Neural progenitor cell (in vitro differentiated cells): ENCODE measurements at regions not wholly inside any gene's neighbourhood (a gene's known extent, or its start where the extent isn't known, plus 50 kb on each side); places are given as distances from the start of the nearest gene placed in this dataset.

Experiments used
- DNase-seq: peaks from one replicate; pipeline ENCODE4 v3.0.0-alpha.2; 2016; ENCODE audit warnings: low spot score
- H2AFZ ChIP-seq: fragments of 200-600 bp; sonication (generic); replicated peaks from 2 replicates; pipeline ENCODE4 v1.6.1; 2016; ENCODE audit warnings: antibody characterized with exemption
- H3F3A ChIP-seq: fragments of 200-600 bp; sonication (generic); 2 replicates; pipeline ENCODE4 v1.6.1; 2016; ENCODE audit warnings: antibody characterized with exemption, low read depth
- H3K27ac ChIP-seq: fragments of 200-600 bp; sonication (generic); 2 replicates; pipeline ENCODE4 v1.5.1; 2016; ENCODE audit warnings: mild to moderate bottlenecking
- H3K27me3 ChIP-seq: fragments of 200-600 bp; sonication (generic); 2 replicates; pipeline ENCODE4 v1.6.1; 2016; ENCODE audit warnings: mild to moderate bottlenecking, moderate library complexity
- H3K36me3 ChIP-seq: fragments of 200-600 bp; sonication (generic); 2 replicates; pipeline ENCODE4 v1.5.1; 2016
- H3K4me1 ChIP-seq: fragments of 200-600 bp; sonication (generic); 2 replicates; pipeline ENCODE4 v1.6.1; 2016; ENCODE audit warnings: mixed run types
- H3K4me2 ChIP-seq: fragments of 200-600 bp; sonication (generic); 2 replicates; pipeline ENCODE4 v1.6.1; 2016
- H3K4me3 ChIP-seq: fragments of 200-600 bp; sonication (generic); 2 replicates; pipeline ENCODE4 v1.5.1; 2016
- H3K79me2 ChIP-seq: fragments of 200-600 bp; sonication (generic); 2 replicates; pipeline ENCODE4 v1.6.1; 2016; ENCODE audit warnings: low read depth
- H3K9ac ChIP-seq: fragments of 200-600 bp; sonication (generic); 2 replicates; pipeline ENCODE4 v1.6.1; 2016
- H3K9me3 ChIP-seq: fragments of 200-600 bp; sonication (generic); 2 replicates; pipeline ENCODE4 v1.5.1; 2016; ENCODE audit warnings: low read depth
- H4K20me1 ChIP-seq: fragments of 200-600 bp; sonication (generic); 2 replicates; pipeline ENCODE4 v1.6.1; 2016; ENCODE audit warnings: low read depth
- H3K27ac Mint-ChIP-seq: 3 replicates; pipeline ENCODE4 v1.8.0; 2021; ENCODE audit warnings: mixed read lengths
- H3K27me3 Mint-ChIP-seq: 2 replicates; pipeline ENCODE4 v1.8.0; 2022; ENCODE audit warnings: low read depth, mild to moderate bottlenecking, inconsistent platforms, moderate library complexity, mixed read lengths; ENCODE audit not compliant: insufficient read depth
- H3K36me3 Mint-ChIP-seq: 3 replicates; pipeline ENCODE4 v1.8.0; 2021; ENCODE audit warnings: mixed read lengths
- H3K4me1 Mint-ChIP-seq: 3 replicates; pipeline ENCODE4 v1.8.0; 2021; ENCODE audit warnings: mixed read lengths
- H3K4me3 Mint-ChIP-seq: 3 replicates; pipeline ENCODE4 v1.8.0; 2021; ENCODE audit warnings: mild to moderate bottlenecking, moderate library complexity, mixed read lengths
- H3K9me3 Mint-ChIP-seq: 3 replicates; pipeline ENCODE4 v1.8.0; 2020; ENCODE audit warnings: mixed read lengths
- CTCF ChIP-seq: fragments of 200-600 bp; sonication (generic); IDR thresholded peaks from 2 replicates; pipeline ENCODE4 v1.5.1; 2017; ENCODE audit warnings: antibody characterized with exemption, mild to moderate bottlenecking
- EZH2 ChIP-seq: fragments of 200-600 bp; sonication (generic); IDR thresholded peaks from 2 replicates; pipeline ENCODE4 v1.6.1; 2017; ENCODE audit warnings: antibody characterized with exemption, mild to moderate bottlenecking, moderate library complexity
- EZH2phosphoT487 ChIP-seq: fragments of 200-600 bp; sonication (generic); IDR thresholded peaks from 2 replicates; pipeline ENCODE4 v1.6.1; 2017; ENCODE audit warnings: antibody characterized with exemption

DNA sequence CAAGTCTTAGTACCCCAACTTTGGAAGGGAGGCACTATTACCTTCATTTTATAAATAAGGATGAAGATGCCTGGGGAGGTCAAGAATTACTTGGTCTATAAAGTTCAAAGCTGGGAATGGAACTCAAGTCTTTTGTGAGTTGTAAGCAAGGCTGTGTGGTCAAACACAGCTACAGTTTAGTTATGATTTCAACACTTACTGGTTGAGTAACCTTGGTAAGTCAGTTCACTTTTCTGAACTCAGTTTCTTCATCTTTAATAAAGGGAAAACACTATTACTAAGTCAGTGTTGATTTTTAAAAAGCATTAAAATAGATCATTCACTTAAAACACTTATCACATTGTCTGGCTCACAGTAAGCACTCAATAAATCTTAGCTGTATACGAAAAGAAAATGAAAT lies 200.4 kb upstream of the ADAMTS9 start:
- H3K9me3 ChIP-seq = no peaks in the 10 kb centered on the region
- H3K27ac ChIP-seq = no peak overlapping the region
- no peaks in the 10 kb centered on the region for H3K79me2 ChIP-seq
- Mint-ChIP-seq H3K27me3 (no peaks in the 10 kb centered on the region), H3K4me1 (peaks cover 4% of the 10 kb centered on the region), H3K36me3 (peaks cover 6% of the 10 kb centered on the region), H3K4me3 (no peak overlapping the region), H3K9me3 (peaks cover 4% of the 10 kb centered on the region), H3K27ac (no peak overlapping the region)
- H2AFZ ChIP-seq = no peak overlapping the region
- no peak for DNase-seq
- no peak overlapping the region for H3K9ac ChIP-seq
- H3K36me3 ChIP-seq = no peaks in the 10 kb centered on the region
- no peaks in the 10 kb centered on the region for H4K20me1 ChIP-seq
- H3F3A ChIP-seq = no peaks in the 10 kb centered on the region
- no peaks in the 10 kb centered on the region for H3K27me3 ChIP-seq
- TF ChIP-seq EZH2phosphoT487 = no peak
- no peak for TF ChIP-seq EZH2
- TF ChIP-seq CTCF = no peak
- H3K4me3 ChIP-seq = no peak overlapping the region
- no peaks in the 10 kb centered on the region for H3K4me1 ChIP-seq
- no peak overlapping the region for H3K4me2 ChIP-seq

DNA sequence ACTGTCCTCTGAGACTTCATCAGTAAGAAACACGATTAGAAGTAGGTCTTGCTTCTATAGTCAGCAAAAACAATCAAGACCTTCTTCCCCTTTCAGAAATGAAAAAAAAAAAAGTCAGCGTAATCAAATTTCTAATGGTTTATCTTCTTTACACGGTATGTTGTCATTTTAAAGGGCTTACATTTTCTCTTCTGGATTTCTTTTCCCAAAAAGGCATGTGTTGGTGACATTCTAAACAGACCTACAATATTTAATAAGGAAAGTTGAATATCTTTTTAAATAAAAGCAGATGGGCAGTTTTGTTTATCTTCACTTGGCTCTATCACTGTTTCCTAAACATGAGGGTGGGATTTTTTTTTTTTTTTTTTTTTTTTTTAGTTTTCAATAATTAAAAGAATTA lies 197.3 kb upstream of the ADAMTS9 start:
- peaks cover 10% of the 10 kb centered on the region for H3K36me3 Mint-ChIP-seq

GRCh38 chr3:64884536-64884935 lies 196.7 kb upstream of the ADAMTS9 start:
- Histone ChIP-seq H3K27me3 (no peaks in the 10 kb centered on the region), H3K4me1 (no peaks in the 10 kb centered on the region), H3K27ac (no peak overlapping the region), H2AFZ (no peak overlapping the region), H3K4me2 (no peak overlapping the region), H4K20me1 (no peaks in the 10 kb centered on the region), H3K4me3 (no peak overlapping the region), H3K9ac (no peak overlapping the region), H3K36me3 (no peaks in the 10 kb centered on the region), H3K79me2 (no peaks in the 10 kb centered on the region), H3K9me3 (no peaks in the 10 kb centered on the region), H3F3A (no peaks in the 10 kb centered on the region)
- DNase-seq = no peak
- no peaks in the 10 kb centered on the region for H3K27me3 Mint-ChIP-seq
- H3K4me3 Mint-ChIP-seq = no peak overlapping the region
- H3K9me3 Mint-ChIP-seq = peaks cover 4% of the 10 kb centered on the region
- peaks cover 10% of the 10 kb centered on the region for H3K36me3 Mint-ChIP-seq
- H3K4me1 Mint-ChIP-seq = no peaks in the 10 kb centered on the region
- no peak overlapping the region for H3K27ac Mint-ChIP-seq
- TF ChIP-seq EZH2phosphoT487 = no peak
- no peak for TF ChIP-seq CTCF
- no peak for TF ChIP-seq EZH2

More for the DNA sequence above, 197.3 kb upstream of the ADAMTS9 start:
- Histone ChIP-seq H3K27ac (no peak overlapping the region), H3K27me3 (no peaks in the 10 kb centered on the region), H3K4me2 (no peak overlapping the region), H2AFZ (no peak overlapping the region), H3F3A (no peaks in the 10 kb centered on the region), H3K4me1 (no peaks in the 10 kb centered on the region), H3K9ac (no peak overlapping the region), H4K20me1 (no peaks in the 10 kb centered on the region), H3K4me3 (no peak overlapping the region), H3K79me2 (no peaks in the 10 kb centered on the region), H3K36me3 (no peaks in the 10 kb centered on the region), H3K9me3 (no peaks in the 10 kb centered on the region)
- no peak for DNase-seq
- Mint-ChIP-seq H3K27ac (no peak overlapping the region), H3K27me3 (no peaks in the 10 kb centered on the region), H3K4me3 (no peak overlapping the region), H3K9me3 (peaks cover 4% of the 10 kb centered on the region), H3K4me1 (peaks cover 2% of the 10 kb centered on the region)
- TF ChIP-seq CTCF (no peak), EZH2 (no peak), EZH2phosphoT487 (no peak)

GRCh38 chr3:64880916-64881315 lies 193.1 kb upstream of the ADAMTS9 start:
- Mint-ChIP-seq H3K27ac (no peak overlapping the region), H3K27me3 (no peaks in the 10 kb centered on the region), H3K4me1 (no peaks in the 10 kb centered on the region), H3K36me3 (peaks cover 4% of the 10 kb centered on the region), H3K9me3 (no peaks in the 10 kb centered on the region), H3K4me3 (no peak overlapping the region)
- Histone ChIP-seq H3K27ac (no peak overlapping the region), H3K9ac (no peak overlapping the region), H3F3A (no peaks in the 10 kb centered on the region), H4K20me1 (no peaks in the 10 kb centered on the region), H3K9me3 (no peaks in the 10 kb centered on the region), H3K79me2 (no peaks in the 10 kb centered on the region), H3K4me2 (no peak overlapping the region), H3K4me1 (no peaks in the 10 kb centered on the region), H3K27me3 (no peaks in the 10 kb centered on the region), H2AFZ (no peak overlapping the region), H3K4me3 (no peak overlapping the region), H3K36me3 (no peaks in the 10 kb centered on the region)
- TF ChIP-seq EZH2phosphoT487 = no peak
- TF ChIP-seq EZH2 = no peak
- TF ChIP-seq CTCF = no peak
- no peak for DNase-seq
